ENCODE measurements at regions not wholly inside any gene's neighbourhood (a gene's known extent, or its start where the extent isn't known, plus 50 kb on each side); places are given as distances from the start of the nearest gene placed in this dataset.

- no peaks in the 10 kb centered on the region for H3K9me3 ChIP-seq (ENCODE audit: insufficient read depth, low read length, severe bottlenecking)
- H3K79me2 ChIP-seq (ENCODE audit: insufficient read depth, low read length) = no peaks in the 10 kb centered on the region
- no peaks in the 10 kb centered on the region for H3K4me1 ChIP-seq (ENCODE audit: insufficient read depth, low read length)
- no peak for TF ChIP-seq EZH2 (IDR thresholded peaks at IDR 0.05; ENCODE audit: borderline replicate concordance, low read depth, low read length, severe bottlenecking)
- no peak for TF ChIP-seq CTCF (IDR thresholded peaks at IDR 0.05; ENCODE audit: borderline replicate concordance, extremely low read depth, low read length, poor library complexity, severe bottlenecking)
- H3K27me3 ChIP-seq (ENCODE audit: insufficient read depth, low read length, poor library complexity) = no peaks in the 10 kb centered on the region
- H4K20me1 ChIP-seq (ENCODE audit: insufficient read depth, low read length) = no peaks in the 10 kb centered on the region
- no peak overlapping the region for H3K27ac ChIP-seq (ENCODE audit: low read length)
- H3K4me2 ChIP-seq (ENCODE audit: insufficient read depth, low read length) = no peak overlapping the region
- no peak for DNase-seq
- ATAC-seq (ENCODE audit: insufficient read depth, low read depth) = no peak
- no peaks in the 10 kb centered on the region for H3K36me3 ChIP-seq (ENCODE audit: insufficient read depth, low read length)
- H3K9ac ChIP-seq (ENCODE audit: low read depth, low read length) = no peak overlapping the region
- no peak overlapping the region for H3K4me3 ChIP-seq (ENCODE audit: low read depth in 1 of 2, low read length in 2 of 2)
- H2AFZ ChIP-seq (ENCODE audit: low read depth, low read length) = no peak overlapping the region
Measured at GRCh38 chrX:43065978-43066377, 288.0 kb upstream of the PPP1R2C start.

GRCh38 chrX:43068639-43069038 lies 290.7 kb upstream of the PPP1R2C start:
- Histone ChIP-seq H3K4me3 (ENCODE audit: low read depth in 1 of 2, low read length in 2 of 2) (no peak overlapping the region), H3K36me3 (ENCODE audit: insufficient read depth, low read length) (no peaks in the 10 kb centered on the region), H2AFZ (ENCODE audit: low read depth, low read length) (no peak overlapping the region), H3K4me1 (ENCODE audit: insufficient read depth, low read length) (no peaks in the 10 kb centered on the region), H3K4me2 (ENCODE audit: insufficient read depth, low read length) (no peak overlapping the region), H3K27me3 (ENCODE audit: insufficient read depth, low read length, poor library complexity) (no peaks in the 10 kb centered on the region), H3K79me2 (ENCODE audit: insufficient read depth, low read length) (no peaks in the 10 kb centered on the region), H3K9ac (ENCODE audit: low read depth, low read length) (no peak overlapping the region), H4K20me1 (ENCODE audit: insufficient read depth, low read length) (no peaks in the 10 kb centered on the region), H3K9me3 (ENCODE audit: insufficient read depth, low read length, severe bottlenecking) (no peaks in the 10 kb centered on the region), H3K27ac (ENCODE audit: low read length) (no peak overlapping the region)
- TF ChIP-seq CTCF (IDR thresholded peaks at IDR 0.05; ENCODE audit: borderline replicate concordance, extremely low read depth, low read length, poor library complexity, severe bottlenecking) (no peak), EZH2 (IDR thresholded peaks at IDR 0.05; ENCODE audit: borderline replicate concordance, low read depth, low read length, severe bottlenecking) (no peak)
- DNase-seq (no peak), ATAC-seq (ENCODE audit: insufficient read depth, low read depth) (no peak)

GRCh38 chrX:43083016-43083415 lies 305.1 kb upstream of the PPP1R2C start:
- Histone ChIP-seq H3K27ac (ENCODE audit: low read length) (no peak overlapping the region), H4K20me1 (ENCODE audit: insufficient read depth, low read length) (no peaks in the 10 kb centered on the region), H3K36me3 (ENCODE audit: insufficient read depth, low read length) (no peaks in the 10 kb centered on the region), H3K9me3 (ENCODE audit: insufficient read depth, low read length, severe bottlenecking) (no peaks in the 10 kb centered on the region), H3K4me3 (ENCODE audit: low read depth in 1 of 2, low read length in 2 of 2) (no peak overlapping the region), H3K9ac (ENCODE audit: low read depth, low read length) (no peak overlapping the region), H3K79me2 (ENCODE audit: insufficient read depth, low read length) (no peaks in the 10 kb centered on the region), H3K4me1 (ENCODE audit: insufficient read depth, low read length) (no peaks in the 10 kb centered on the region), H3K27me3 (ENCODE audit: insufficient read depth, low read length, poor library complexity) (no peaks in the 10 kb centered on the region), H2AFZ (ENCODE audit: low read depth, low read length) (no peak overlapping the region), H3K4me2 (ENCODE audit: insufficient read depth, low read length) (no peak overlapping the region)
- no peak for DNase-seq
- TF ChIP-seq CTCF (IDR thresholded peaks at IDR 0.05; ENCODE audit: borderline replicate concordance, extremely low read depth, low read length, poor library complexity, severe bottlenecking) (no peak), EZH2 (IDR thresholded peaks at IDR 0.05; ENCODE audit: borderline replicate concordance, low read depth, low read length, severe bottlenecking) (no peak)
- ATAC-seq (ENCODE audit: insufficient read depth, low read depth) = no peak

- DNase-seq (no peak), ATAC-seq (ENCODE audit: insufficient read depth, low read depth) (no peak)
- no peaks in the 10 kb centered on the region for H3K79me2 ChIP-seq (ENCODE audit: insufficient read depth, low read length)
- no peaks in the 10 kb centered on the region for H3K27me3 ChIP-seq (ENCODE audit: insufficient read depth, low read length, poor library complexity)
- H3K36me3 ChIP-seq (ENCODE audit: insufficient read depth, low read length) = no peaks in the 10 kb centered on the region
- no peak overlapping the region for H2AFZ ChIP-seq (ENCODE audit: low read depth, low read length)
- H4K20me1 ChIP-seq (ENCODE audit: insufficient read depth, low read length) = no peaks in the 10 kb centered on the region
- TF ChIP-seq EZH2 (IDR thresholded peaks at IDR 0.05; ENCODE audit: borderline replicate concordance, low read depth, low read length, severe bottlenecking) (no peak), CTCF (IDR thresholded peaks at IDR 0.05; ENCODE audit: borderline replicate concordance, extremely low read depth, low read length, poor library complexity, severe bottlenecking) (no peak)
- no peak overlapping the region for H3K27ac ChIP-seq (ENCODE audit: low read length)
- no peak overlapping the region for H3K4me3 ChIP-seq (ENCODE audit: low read depth in 1 of 2, low read length in 2 of 2)
- no peak overlapping the region for H3K9ac ChIP-seq (ENCODE audit: low read depth, low read length)
- H3K4me1 ChIP-seq (ENCODE audit: insufficient read depth, low read length) = no peaks in the 10 kb centered on the region
- H3K4me2 ChIP-seq (ENCODE audit: insufficient read depth, low read length) = no peak overlapping the region
- H3K9me3 ChIP-seq (ENCODE audit: insufficient read depth, low read length, severe bottlenecking) = no peaks in the 10 kb centered on the region
Measured at GRCh38 chrX:43087830-43088229, 309.9 kb upstream of the PPP1R2C start.
